ELF-1 (cell line): ENCODE measurements at regions not wholly inside any gene's neighbourhood (a gene's known extent, or its start where the extent isn't known, plus 50 kb on each side); places are given as distances from the start of the nearest gene placed in this dataset.

ENCODE experiments used
- DNase-seq: peaks from one replicate; pipeline ENCODE4 v3.0.0-alpha.2; 2016; ENCODE audit warnings: low read depth, low spot score

DNA sequence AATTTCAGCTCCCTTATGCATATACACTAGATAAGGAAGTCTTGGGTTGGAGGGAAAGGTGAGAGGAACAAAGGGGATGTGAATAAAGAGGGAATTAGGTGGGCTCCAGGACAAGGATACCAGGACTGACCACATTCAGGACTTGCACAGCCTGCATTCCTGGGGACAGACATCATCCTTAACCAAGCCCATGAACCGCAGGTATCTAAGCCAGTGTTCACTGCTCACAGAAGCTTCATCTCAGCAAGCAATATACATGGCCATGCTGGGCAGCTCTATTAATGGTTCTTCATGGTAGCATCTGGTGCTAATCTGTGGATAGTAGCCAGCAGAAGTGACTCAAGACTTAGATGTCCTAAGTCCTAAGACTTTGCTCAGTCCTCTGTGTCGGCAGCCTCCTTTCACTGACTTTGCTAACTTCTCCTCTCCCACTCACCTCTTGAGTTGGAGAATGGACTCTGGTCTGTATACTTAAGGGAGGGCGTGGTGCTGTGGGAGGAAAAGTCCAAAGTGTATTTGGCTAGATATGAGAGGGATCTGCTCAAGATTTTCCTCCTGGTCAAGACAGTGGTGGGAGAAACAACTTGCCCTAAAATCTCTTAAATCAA is 136.1 kb downstream of the ASCL1 start:
- peak; percentile 17 for DNase-seq

GRCh38 chr12:103097496-103097895 is 140.0 kb downstream of the ASCL1 start:
- DNase-seq = no peak

DNA sequence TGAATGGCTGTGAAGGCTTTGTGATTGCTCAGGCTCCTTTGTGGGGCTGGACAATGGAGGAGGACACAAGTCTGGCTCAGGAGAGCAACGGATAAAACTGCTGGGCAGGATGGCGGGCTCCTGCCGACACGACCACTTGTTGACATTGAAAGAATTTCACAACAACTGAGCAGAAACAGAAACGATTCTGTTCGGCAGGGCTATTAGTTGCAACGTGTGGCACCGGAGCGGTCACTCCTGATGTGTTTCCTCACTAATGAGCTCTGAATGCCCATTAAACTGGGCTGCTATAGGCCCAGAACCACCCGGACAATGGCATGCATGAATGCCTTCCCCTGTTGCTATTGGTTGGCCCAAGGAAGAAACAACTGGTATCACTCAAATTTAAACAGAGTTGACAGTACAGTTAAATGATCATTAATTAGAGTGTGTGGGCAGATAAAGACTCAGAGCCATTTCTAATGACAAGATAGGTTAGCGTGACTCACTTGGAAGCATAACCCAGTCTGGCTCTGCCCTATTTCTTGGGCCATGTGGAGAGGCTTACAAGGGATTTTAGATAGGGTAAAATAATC is 142.9 kb downstream of the ASCL1 start:
- DNase-seq = no peak

GRCh38 chr12:103102225-103102744 is 144.8 kb downstream of the ASCL1 start:
- DNase-seq = no peak

- no peak for DNase-seq
Observed at GRCh38 chr12:103105971-103106597, 148.6 kb downstream of the ASCL1 start.

GRCh38 chr12:103109861-103110260 is 152.4 kb downstream of the ASCL1 start:
- DNase-seq = no peak

GRCh38 chr12:103114296-103115055 is 157.0 kb downstream of the ASCL1 start:
- no peak for DNase-seq

GRCh38 chr12:103128862-103129501 is 171.5 kb downstream of the ASCL1 start:
- no peak for DNase-seq

DNA sequence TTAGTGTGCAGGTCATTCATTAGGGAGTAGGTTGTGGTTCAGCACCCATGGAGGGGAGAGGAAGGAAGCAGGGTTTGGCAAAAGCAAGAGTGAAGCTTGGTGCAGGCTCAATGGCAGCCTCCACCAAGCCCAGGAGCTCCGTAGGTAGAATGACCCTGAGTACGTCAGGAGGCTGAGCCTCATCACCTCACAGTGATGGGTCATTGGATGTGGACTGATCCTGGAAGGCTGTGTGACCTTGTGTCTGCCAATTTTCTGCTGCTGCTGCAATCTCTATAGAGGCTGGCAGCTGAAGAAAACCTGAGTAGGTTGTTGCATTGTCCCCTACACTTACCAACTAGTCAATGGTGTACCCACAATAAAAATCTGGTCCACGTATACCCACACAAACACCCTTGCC is 173.1 kb downstream of the ASCL1 start:
- DNase-seq = no peak

DNA sequence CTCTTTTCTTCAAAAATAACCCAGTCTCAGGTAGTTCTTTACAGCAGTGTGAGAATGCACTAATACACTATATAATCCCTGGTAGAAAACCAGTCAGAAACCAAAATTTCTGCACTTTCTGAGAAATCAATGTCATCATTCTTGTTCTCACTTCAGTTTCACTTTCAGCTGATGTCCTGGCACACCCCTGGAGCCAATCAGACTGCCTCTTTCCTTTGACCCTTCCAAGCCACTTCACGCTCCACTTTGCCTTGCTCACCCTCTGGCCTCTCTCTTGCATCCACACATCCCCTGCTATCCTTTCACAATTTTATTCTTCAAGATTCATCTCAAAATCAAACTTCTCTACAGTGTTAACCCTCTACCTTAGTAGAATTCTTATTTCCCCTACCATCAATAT is 181.1 kb downstream of the ASCL1 start:
- DNase-seq = no peak

DNA sequence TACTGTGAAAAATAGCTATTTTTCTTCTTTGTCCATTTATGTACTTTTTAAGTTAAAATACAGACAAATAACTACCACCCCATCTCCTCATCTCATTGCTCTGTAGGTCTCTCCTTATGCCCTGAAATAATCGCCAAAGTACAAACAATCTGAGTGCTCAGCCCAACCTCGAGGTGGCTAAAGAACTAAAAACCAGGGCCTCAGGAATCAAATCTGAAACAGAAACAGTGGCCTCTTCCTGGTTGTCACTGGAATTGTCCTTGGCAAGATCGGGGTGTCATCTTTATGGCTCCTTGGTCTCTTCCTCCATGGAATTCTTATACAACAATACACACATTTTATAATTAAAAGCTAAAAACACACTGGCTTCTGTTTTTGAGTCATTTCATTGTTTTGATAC is 182.4 kb downstream of the ASCL1 start:
- no peak for DNase-seq

- DNase-seq = peak; percentile 2
Observed at GRCh38 chr12:103140286-103140685, 182.8 kb downstream of the ASCL1 start.

- no peak for DNase-seq
Observed at GRCh38 chr12:103144278-103144677, 186.8 kb downstream of the ASCL1 start.

GRCh38 chr12:103160622-103161021 is 203.1 kb downstream of the ASCL1 start:
- DNase-seq = no peak

DNA sequence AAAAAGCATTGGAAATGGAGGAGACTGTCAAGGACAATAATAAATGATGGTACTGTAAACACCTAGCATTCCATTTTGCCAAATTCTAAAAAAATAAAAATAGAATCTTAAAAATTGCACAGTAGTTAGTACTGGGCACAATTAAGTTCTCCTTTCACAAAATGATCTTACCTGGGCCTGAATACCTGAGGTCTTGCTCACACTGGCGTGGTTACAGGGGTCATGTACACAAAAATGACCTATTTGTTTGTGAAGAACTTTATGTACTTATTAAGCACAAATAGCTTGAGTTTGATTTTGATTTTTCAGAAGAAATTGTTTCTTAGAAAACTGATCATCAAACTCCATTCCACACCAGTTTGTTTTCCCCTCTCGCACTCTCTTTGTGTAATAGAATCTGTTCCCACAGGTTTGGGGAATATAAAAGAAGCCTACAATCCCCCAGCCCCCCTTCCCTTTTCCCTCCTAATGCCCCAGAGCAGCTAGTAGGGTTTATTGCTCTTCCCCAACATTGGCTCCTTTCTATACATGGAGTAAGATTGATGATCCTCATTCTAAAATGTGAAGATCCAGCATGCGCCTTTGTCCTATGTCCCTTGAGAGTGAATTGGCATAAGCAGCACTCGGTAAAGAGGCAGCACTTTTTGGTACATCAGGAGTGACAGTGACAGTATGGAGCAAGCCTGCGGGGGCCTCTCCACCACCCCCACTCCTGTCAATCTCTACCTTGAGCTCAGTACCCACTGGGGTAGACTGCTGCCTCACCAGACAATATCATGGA is 204.3 kb downstream of the ASCL1 start:
- DNase-seq = no peak

DNA sequence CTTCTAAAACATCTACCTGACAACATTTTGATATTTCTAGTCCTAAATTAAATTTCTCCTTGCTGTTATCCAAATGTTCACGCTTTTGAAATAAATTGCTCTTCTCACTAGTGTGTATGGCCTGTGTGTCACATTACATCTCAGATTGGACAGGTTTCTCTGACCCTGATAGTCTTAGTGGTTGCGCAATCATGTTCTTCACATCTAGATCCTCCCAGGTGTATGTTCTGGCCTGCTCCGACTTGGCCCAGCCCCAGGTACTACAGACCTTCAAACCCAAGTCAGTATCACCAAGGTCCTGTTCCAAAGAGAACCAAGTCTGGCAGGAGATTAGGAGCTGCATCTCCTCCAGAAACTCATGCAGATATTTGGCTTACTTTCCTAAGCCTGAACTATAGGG is 209.5 kb downstream of the ASCL1 start:
- DNase-seq = no peak

- no peak for DNase-seq
Observed at GRCh38 chr12:103172447-103173112, 215.1 kb downstream of the ASCL1 start.

DNA sequence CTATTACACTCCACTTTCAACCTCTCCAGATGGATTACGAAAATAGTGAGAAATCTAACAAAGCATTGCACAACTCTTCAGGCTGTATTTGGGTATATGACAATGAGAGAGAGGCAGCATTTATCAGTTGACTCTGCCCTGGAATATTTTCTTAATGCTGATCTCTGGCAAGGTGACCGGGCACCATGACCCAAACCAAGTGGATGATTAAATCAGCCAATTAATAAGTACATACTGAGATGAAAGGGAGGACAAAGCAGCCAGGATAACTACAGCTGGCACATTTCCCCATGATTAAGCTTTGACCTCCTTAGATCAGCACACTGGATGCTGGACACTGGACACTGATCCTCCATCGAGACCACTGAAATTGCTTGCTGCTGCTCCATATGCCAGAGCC is 218.2 kb downstream of the ASCL1 start:
- DNase-seq = no peak

DNA sequence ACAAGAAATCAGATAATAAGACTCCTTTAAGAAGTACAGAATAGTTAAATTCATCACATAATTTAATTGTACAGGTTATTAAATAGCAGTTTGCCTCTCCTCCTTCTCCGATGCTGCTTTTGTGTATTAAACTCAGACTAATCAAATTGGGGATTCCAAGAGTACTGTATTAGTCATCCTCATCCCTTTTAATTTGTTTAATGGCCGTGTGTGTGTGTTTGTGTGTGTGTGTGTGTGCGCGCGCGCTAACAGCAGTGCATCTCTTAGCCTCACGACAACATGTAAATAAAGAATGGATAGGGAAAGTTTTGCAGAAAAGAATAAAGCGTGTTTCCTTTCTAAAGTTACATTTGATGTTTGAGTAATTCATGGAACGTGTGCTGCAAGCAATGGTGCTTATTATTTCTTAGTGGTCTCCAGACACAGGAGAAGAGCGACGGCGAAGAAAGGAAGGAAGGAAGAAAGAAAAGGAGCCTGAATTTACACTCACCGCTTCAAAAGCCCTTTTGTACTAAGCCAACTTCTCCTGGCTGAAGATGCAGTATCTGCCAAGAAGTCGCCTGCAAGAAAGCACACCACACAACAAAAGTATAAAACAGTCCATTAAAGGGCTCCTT is 220.3 kb downstream of the ASCL1 start:
- no peak for DNase-seq
